ENCODE measurements at regions not wholly inside any gene's neighbourhood (a gene's known extent, or its start where the extent isn't known, plus 50 kb on each side); places are given as distances from the start of the nearest gene placed in this dataset.

DNA sequence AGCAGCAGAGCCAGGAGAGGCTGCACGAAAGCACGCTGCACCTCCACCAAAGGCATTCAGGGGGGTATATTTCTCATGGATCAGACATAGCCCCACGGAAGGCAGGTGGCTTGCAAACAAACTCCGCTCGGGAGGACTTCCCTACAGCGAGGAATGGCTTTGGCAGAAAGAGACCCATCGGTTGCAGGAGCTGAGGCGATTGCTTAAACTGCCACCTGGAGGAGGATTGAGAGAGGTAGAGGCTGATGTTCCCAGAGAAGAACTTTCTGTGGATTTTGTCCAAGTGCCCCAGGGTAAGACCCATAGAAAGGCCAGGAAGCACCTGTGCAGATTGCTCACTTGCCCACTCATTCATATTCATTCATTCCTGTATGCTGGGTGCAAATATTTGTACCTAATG, 89.1 kb downstream of the NEUROD6 start:
- DNase-seq, result no peak
- H3K27me3 Mint-ChIP-seq (ENCODE audit: unreplicated experiment), result no peaks in the 10 kb centered on the region
- H3K36me3 Mint-ChIP-seq (ENCODE audit: unreplicated experiment), result no peaks in the 10 kb centered on the region
- H3K9me3 Mint-ChIP-seq (ENCODE audit: unreplicated experiment), result no peaks in the 10 kb centered on the region
- no peak overlapping the region for H3K27ac Mint-ChIP-seq (ENCODE audit: unreplicated experiment)
- H3K4me3 Mint-ChIP-seq (ENCODE audit: unreplicated experiment), result no peak overlapping the region
- no peaks in the 10 kb centered on the region for H3K4me1 Mint-ChIP-seq (ENCODE audit: low read depth, unreplicated experiment)
- TF ChIP-seq, protein P1, sequence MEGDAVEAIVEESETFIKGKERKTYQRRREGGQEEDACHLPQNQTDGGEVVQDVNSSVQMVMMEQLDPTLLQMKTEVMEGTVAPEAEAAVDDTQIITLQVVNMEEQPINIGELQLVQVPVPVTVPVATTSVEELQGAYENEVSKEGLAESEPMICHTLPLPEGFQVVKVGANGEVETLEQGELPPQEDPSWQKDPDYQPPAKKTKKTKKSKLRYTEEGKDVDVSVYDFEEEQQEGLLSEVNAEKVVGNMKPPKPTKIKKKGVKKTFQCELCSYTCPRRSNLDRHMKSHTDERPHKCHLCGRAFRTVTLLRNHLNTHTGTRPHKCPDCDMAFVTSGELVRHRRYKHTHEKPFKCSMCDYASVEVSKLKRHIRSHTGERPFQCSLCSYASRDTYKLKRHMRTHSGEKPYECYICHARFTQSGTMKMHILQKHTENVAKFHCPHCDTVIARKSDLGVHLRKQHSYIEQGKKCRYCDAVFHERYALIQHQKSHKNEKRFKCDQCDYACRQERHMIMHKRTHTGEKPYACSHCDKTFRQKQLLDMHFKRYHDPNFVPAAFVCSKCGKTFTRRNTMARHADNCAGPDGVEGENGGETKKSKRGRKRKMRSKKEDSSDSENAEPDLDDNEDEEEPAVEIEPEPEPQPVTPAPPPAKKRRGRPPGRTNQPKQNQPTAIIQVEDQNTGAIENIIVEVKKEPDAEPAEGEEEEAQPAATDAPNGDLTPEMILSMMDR (IDR thresholded peaks at IDR 0.05; ENCODE audit: partially characterized antibody, unreplicated experiment), result no peak

GRCh38 chr7:31249671-31250070, 90.9 kb downstream of the NEUROD6 start:
- Mint-ChIP-seq H3K9me3 (ENCODE audit: unreplicated experiment) (no peaks in the 10 kb centered on the region), H3K27ac (ENCODE audit: unreplicated experiment) (no peak overlapping the region), H3K36me3 (ENCODE audit: unreplicated experiment) (no peaks in the 10 kb centered on the region), H3K4me1 (ENCODE audit: low read depth, unreplicated experiment) (no peaks in the 10 kb centered on the region), H3K27me3 (ENCODE audit: unreplicated experiment) (no peaks in the 10 kb centered on the region), H3K4me3 (ENCODE audit: unreplicated experiment) (no peak overlapping the region)
- DNase-seq, result peak; percentile 19
- TF ChIP-seq, protein P1 (IDR thresholded peaks at IDR 0.05; ENCODE audit: partially characterized antibody, unreplicated experiment), result no peak

- Mint-ChIP-seq H3K4me1 (ENCODE audit: low read depth, unreplicated experiment) (peaks cover 5% of the 10 kb centered on the region), H3K27ac (ENCODE audit: unreplicated experiment) (no peak overlapping the region), H3K4me3 (ENCODE audit: unreplicated experiment) (no peak overlapping the region), H3K36me3 (ENCODE audit: unreplicated experiment) (no peaks in the 10 kb centered on the region), H3K27me3 (ENCODE audit: unreplicated experiment) (peaks cover 5% of the 10 kb centered on the region), H3K9me3 (ENCODE audit: unreplicated experiment) (no peaks in the 10 kb centered on the region)
- TF ChIP-seq, protein P1 (IDR thresholded peaks at IDR 0.05; ENCODE audit: partially characterized antibody, unreplicated experiment), result no peak
- DNase-seq, result no peak
Observed at GRCh38 chr7:31236868-31237267, 103.7 kb downstream of the NEUROD6 start.

DNA sequence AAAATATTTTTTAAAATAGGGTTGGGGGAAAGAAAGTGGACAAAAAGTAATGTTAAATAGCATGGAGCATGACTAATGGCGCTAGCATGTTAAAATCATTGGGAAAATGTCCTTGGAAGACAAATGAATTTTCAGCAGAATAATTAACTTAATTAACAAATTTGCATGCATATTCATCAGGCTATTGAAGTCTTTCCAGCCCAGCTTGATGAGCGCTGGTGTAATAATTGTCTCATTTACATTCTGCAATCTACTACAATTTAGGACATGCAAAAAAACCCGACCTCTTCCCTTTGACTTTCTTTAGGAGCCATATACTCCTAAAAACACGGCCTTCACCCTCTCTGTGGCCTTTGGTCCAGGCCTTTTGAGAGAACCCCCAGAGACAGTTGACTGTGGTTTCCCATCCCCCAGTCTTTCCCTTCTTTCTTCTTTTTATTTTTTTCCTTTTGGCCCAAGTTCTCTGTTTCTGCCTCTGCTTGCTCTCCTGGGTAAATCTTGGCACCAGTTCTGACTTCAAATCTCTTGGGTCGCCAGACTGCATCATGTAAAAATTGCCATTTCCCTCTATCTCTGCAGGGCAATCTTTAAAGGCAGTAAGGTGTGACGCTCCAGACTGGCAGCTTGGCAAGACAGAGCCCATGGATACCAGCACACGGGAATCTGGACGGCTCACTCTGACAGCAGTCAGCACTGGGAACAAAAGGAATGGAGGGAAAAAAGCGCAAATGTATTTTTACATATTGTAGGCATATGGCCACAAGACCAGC, 105.5 kb downstream of the NEUROD6 start:
- H3K27ac Mint-ChIP-seq (ENCODE audit: unreplicated experiment), result no peak overlapping the region
- TF ChIP-seq, protein P1 (IDR thresholded peaks at IDR 0.05; ENCODE audit: partially characterized antibody, unreplicated experiment), result no peak
- H3K4me1 Mint-ChIP-seq (ENCODE audit: low read depth, unreplicated experiment), result peaks cover 5% of the 10 kb centered on the region
- no peak overlapping the region for H3K4me3 Mint-ChIP-seq (ENCODE audit: unreplicated experiment)
- H3K36me3 Mint-ChIP-seq (ENCODE audit: unreplicated experiment), result no peaks in the 10 kb centered on the region
- no peaks in the 10 kb centered on the region for H3K9me3 Mint-ChIP-seq (ENCODE audit: unreplicated experiment)
- DNase-seq, result no peak
- peaks cover 5% of the 10 kb centered on the region for H3K27me3 Mint-ChIP-seq (ENCODE audit: unreplicated experiment)

DNA sequence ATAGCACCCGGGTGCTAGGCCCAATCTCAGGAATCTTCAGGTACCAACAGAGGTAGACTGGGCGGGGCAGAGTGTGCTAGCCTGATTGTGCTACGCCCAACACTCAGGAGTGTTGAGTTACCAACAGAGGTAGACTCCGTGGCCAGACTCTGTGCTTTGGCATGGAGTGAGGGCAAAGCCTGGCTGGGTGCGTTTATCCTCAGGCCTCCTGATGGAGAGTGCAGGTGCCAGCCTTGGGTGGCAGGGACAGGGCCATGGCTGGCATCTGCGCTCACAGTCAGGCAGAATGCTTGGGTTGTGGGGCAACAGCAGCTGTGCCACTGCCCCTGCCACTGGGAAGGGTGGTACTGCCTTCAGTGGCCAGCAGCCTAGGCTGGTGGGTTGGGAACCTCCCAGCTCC, 111.6 kb downstream of the NEUROD6 start:
- Mint-ChIP-seq H3K4me1 (ENCODE audit: low read depth, unreplicated experiment) (no peaks in the 10 kb centered on the region), H3K27ac (ENCODE audit: unreplicated experiment) (no peak overlapping the region), H3K4me3 (ENCODE audit: unreplicated experiment) (no peak overlapping the region), H3K36me3 (ENCODE audit: unreplicated experiment) (peaks cover 23% of the 10 kb centered on the region), H3K9me3 (ENCODE audit: unreplicated experiment) (peaks cover 9% of the 10 kb centered on the region), H3K27me3 (ENCODE audit: unreplicated experiment) (no peaks in the 10 kb centered on the region)
- TF ChIP-seq, protein P1 (IDR thresholded peaks at IDR 0.05; ENCODE audit: partially characterized antibody, unreplicated experiment), result no peak
- no peak for DNase-seq

Data from glutamatergic neuron (in vitro differentiated cells).